ENCODE measurements at regions not wholly inside any gene's neighbourhood (a gene's known extent, or its start where the extent isn't known, plus 50 kb on each side); places are given as distances from the start of the nearest gene placed in this dataset.

DNA sequence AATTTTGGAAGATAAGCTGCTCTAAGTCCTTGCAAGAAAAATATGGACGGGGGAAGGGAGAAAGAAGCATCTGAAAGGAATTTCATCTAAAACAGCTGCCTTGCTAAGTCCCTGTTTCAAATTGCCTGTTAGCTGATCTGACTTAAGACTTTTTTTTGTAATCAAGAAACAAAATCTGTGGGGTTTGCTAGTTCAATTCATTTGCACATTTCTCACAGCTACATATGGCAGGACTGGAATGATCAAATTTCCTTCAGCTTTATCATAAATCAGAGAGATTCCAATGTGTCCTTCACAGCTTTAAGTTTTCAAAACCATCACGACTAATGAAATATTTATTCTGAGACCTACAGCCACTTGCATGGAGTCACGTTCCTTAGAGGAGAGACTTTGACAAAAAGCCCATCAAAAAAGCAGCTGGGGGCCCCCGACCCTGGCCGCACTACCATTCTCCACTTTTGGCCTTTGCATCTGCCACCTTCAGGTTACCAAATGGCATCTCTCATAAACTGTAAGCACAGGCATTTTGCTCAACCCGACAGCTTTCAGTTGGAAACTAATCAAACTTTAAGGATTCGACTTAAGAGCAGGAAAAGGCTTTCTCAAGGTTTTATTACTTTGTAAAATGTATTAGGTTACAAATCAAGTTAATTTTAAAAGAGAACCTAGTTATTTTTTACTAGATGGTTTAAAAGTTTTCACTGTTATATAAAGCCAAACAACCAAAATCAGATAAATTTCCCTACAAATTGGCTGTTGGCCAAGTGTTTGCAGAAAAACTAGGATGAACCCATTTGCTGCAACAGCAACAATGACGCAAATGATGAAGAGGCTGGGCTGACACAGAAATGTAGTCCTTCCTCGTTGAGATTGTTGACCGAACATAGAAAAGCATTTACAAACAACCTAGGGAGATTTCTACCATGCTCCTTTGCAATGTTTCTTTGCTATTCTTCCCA lies 100.4 kb upstream of the RND3 start:
- no peak for TF ChIP-seq CTCF (IDR thresholded peaks at IDR 0.05)
- TF ChIP-seq POLR2AphosphoS5 (IDR thresholded peaks at IDR 0.05; ENCODE audit: low read depth, low read length): no peak
- TF ChIP-seq, protein P1, sequence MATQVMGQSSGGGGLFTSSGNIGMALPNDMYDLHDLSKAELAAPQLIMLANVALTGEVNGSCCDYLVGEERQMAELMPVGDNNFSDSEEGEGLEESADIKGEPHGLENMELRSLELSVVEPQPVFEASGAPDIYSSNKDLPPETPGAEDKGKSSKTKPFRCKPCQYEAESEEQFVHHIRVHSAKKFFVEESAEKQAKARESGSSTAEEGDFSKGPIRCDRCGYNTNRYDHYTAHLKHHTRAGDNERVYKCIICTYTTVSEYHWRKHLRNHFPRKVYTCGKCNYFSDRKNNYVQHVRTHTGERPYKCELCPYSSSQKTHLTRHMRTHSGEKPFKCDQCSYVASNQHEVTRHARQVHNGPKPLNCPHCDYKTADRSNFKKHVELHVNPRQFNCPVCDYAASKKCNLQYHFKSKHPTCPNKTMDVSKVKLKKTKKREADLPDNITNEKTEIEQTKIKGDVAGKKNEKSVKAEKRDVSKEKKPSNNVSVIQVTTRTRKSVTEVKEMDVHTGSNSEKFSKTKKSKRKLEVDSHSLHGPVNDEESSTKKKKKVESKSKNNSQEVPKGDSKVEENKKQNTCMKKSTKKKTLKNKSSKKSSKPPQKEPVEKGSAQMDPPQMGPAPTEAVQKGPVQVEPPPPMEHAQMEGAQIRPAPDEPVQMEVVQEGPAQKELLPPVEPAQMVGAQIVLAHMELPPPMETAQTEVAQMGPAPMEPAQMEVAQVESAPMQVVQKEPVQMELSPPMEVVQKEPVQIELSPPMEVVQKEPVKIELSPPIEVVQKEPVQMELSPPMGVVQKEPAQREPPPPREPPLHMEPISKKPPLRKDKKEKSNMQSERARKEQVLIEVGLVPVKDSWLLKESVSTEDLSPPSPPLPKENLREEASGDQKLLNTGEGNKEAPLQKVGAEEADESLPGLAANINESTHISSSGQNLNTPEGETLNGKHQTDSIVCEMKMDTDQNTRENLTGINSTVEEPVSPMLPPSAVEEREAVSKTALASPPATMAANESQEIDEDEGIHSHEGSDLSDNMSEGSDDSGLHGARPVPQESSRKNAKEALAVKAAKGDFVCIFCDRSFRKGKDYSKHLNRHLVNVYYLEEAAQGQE (IDR thresholded peaks at IDR 0.05; ENCODE audit: insufficient read depth in 1 of 2, low read depth in 2 of 2, low read length in 1 of 2): no peak
- no peak for TF ChIP-seq SIN3A (IDR thresholded peaks at IDR 0.05; ENCODE audit: borderline replicate concordance, insufficient read depth, low read depth, low read length)
